ENCODE measurements at regions not wholly inside any gene's neighbourhood (a gene's known extent, or its start where the extent isn't known, plus 50 kb on each side); places are given as distances from the start of the nearest gene placed in this dataset.

- Mint-ChIP-seq H3K27ac (no peak overlapping the region), H3K9me3 (peaks cover 9% of the 10 kb centered on the region), H3K27me3 (ENCODE audit: insufficient read depth) (no peaks in the 10 kb centered on the region), H3K4me1 (peaks cover 12% of the 10 kb centered on the region), H3K4me3 (no peak overlapping the region), H3K36me3 (ENCODE audit: low read depth) (no peaks in the 10 kb centered on the region)
- WGBS, 2 experiments (ENCODE audit: insufficient coverage in 1 of 2, insufficient read length in 1 of 2) = 85% methylated on average over 4 of the region's 7 CpGs; no CpG with 5 or more reads in 1 of the 2 experiments
- H3K4me1 ChIP-seq (ENCODE audit: control insufficient read depth, insufficient read depth, low read length) = no peaks in the 10 kb centered on the region
- H3K9me3 ChIP-seq (ENCODE audit: control insufficient read depth, low read length) = peaks cover 9% of the 10 kb centered on the region
- no peak for TF ChIP-seq CTCF (conservative IDR thresholded peaks at IDR 0.05)
- no peaks in the 10 kb centered on the region for H3K36me3 ChIP-seq (ENCODE audit: control insufficient read depth, insufficient read depth, low read length)
- no peak overlapping the region for H3K9ac ChIP-seq (ENCODE audit: extremely low read depth, low read length, poor library complexity, severe bottlenecking)
- no peak overlapping the region for H3K27ac ChIP-seq (ENCODE audit: low read depth, low read length)
- H3K4me3 ChIP-seq (ENCODE audit: low read length) = no peak overlapping the region
- no peaks in the 10 kb centered on the region for H3K27me3 ChIP-seq (ENCODE audit: control insufficient read depth, insufficient read depth, low read length, poor library complexity, severe bottlenecking)
- no peak for DNase-seq
These were observed 450.0 kb upstream of the POU3F2 start for GRCh38 chr6:98384334-98384733.

- no peaks in the 10 kb centered on the region for H3K27me3 ChIP-seq (ENCODE audit: control insufficient read depth, insufficient read depth, low read length, poor library complexity, severe bottlenecking)
- no peaks in the 10 kb centered on the region for H3K36me3 Mint-ChIP-seq (ENCODE audit: low read depth)
- peaks cover 11% of the 10 kb centered on the region for H3K9me3 Mint-ChIP-seq
- no peak overlapping the region for H3K4me3 ChIP-seq (ENCODE audit: low read length)
- no peak for DNase-seq
- H3K9me3 ChIP-seq (ENCODE audit: control insufficient read depth, low read length) = peaks cover 9% of the 10 kb centered on the region
- H3K4me1 Mint-ChIP-seq = peaks cover 12% of the 10 kb centered on the region
- H3K4me3 Mint-ChIP-seq = no peak overlapping the region
- H3K36me3 ChIP-seq (ENCODE audit: control insufficient read depth, insufficient read depth, low read length) = no peaks in the 10 kb centered on the region
- H3K4me1 ChIP-seq (ENCODE audit: control insufficient read depth, insufficient read depth, low read length) = no peaks in the 10 kb centered on the region
- no peak overlapping the region for H3K9ac ChIP-seq (ENCODE audit: extremely low read depth, low read length, poor library complexity, severe bottlenecking)
- no peak overlapping the region for H3K27ac ChIP-seq (ENCODE audit: low read depth, low read length)
- WGBS, 2 experiments (ENCODE audit: insufficient coverage in 1 of 2, insufficient read length in 1 of 2) = 84 to 87% methylated on average over 5 to 6 of the region's 6 CpGs
- no peak for TF ChIP-seq CTCF (conservative IDR thresholded peaks at IDR 0.05)
- no peak overlapping the region for H3K27ac Mint-ChIP-seq
- H3K27me3 Mint-ChIP-seq (ENCODE audit: insufficient read depth) = no peaks in the 10 kb centered on the region
These were observed 449.6 kb upstream of the POU3F2 start for GRCh38 chr6:98384801-98385200.

- Mint-ChIP-seq H3K4me3 (no peak overlapping the region), H3K9me3 (peaks cover 11% of the 10 kb centered on the region), H3K27ac (no peak overlapping the region), H3K4me1 (peaks cover 8% of the 10 kb centered on the region), H3K27me3 (ENCODE audit: insufficient read depth) (no peaks in the 10 kb centered on the region), H3K36me3 (ENCODE audit: low read depth) (peaks cover 2% of the 10 kb centered on the region)
- no peaks in the 10 kb centered on the region for H3K27me3 ChIP-seq (ENCODE audit: control insufficient read depth, insufficient read depth, low read length, poor library complexity, severe bottlenecking)
- no peak for DNase-seq
- no peak overlapping the region for H3K27ac ChIP-seq (ENCODE audit: low read depth, low read length)
- peaks cover 6% of the 10 kb centered on the region for H3K4me1 ChIP-seq (ENCODE audit: control insufficient read depth, insufficient read depth, low read length)
- H3K9me3 ChIP-seq (ENCODE audit: control insufficient read depth, low read length) = no peaks in the 10 kb centered on the region
- H3K9ac ChIP-seq (ENCODE audit: extremely low read depth, low read length, poor library complexity, severe bottlenecking) = no peak overlapping the region
- H3K36me3 ChIP-seq (ENCODE audit: control insufficient read depth, insufficient read depth, low read length) = no peaks in the 10 kb centered on the region
- no peak for TF ChIP-seq CTCF (conservative IDR thresholded peaks at IDR 0.05)
- WGBS, 2 experiments (ENCODE audit: insufficient coverage in 1 of 2, insufficient read length in 1 of 2) = 87% methylated on average over 1 of the region's 1 CpG; no CpG with 5 or more reads in 1 of the 2 experiments
- no peak overlapping the region for H3K4me3 ChIP-seq (ENCODE audit: low read length)
These were observed 438.7 kb upstream of the POU3F2 start for GRCh38 chr6:98395610-98396166.
